H1 (cell line): ENCODE measurements at regions not wholly inside any gene's neighbourhood (a gene's known extent, or its start where the extent isn't known, plus 50 kb on each side); places are given as distances from the start of the nearest gene placed in this dataset.

Experiments used
- TF ChIP-seq, protein P1 (sequence below): IDR thresholded peaks from 2 replicates; pipeline ENCODE4 v1.6.1; 2011; ENCODE audit warnings: low read length, improper control_type of control experiment

DNA sequence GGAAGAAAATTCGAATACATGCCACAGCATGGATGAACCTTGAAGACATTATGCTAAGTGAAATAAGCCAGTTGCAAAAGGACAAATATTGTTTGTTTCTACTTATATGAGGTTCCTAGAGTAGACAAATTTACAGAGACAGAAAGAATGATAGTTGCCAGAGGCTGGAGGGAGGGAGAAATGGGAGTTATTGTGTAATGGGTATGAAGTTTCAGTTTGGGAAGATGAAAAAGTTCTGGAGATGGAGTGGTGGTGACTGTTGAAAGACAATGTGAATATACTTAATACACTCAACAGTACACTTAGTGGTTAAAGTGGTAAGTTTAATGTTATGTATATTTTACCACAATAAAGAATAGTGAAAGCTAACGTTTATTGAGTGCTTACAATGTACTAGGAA is 99.6 kb upstream of the SLC44A1 start (continued):
- TF ChIP-seq, protein P1, sequence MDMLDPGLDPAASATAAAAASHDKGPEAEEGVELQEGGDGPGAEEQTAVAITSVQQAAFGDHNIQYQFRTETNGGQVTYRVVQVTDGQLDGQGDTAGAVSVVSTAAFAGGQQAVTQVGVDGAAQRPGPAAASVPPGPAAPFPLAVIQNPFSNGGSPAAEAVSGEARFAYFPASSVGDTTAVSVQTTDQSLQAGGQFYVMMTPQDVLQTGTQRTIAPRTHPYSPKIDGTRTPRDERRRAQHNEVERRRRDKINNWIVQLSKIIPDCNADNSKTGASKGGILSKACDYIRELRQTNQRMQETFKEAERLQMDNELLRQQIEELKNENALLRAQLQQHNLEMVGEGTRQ: no peak
